Smooth muscle cell (in vitro differentiated cells): ENCODE measurements at regions not wholly inside any gene's neighbourhood (a gene's known extent, or its start where the extent isn't known, plus 50 kb on each side); places are given as distances from the start of the nearest gene placed in this dataset.

ENCODE experiments used
- DNase-seq: peaks from one replicate; lab custom pipeline; 2025; ENCODE audit not compliant: unreplicated experiment; lab: John Stamatoyannopoulos, UW
- H2AFZ ChIP-seq: fragments of 200-600 bp; sonication (generic); 2 replicates; pipeline ENCODE4 v1.6.0; 2016; ENCODE audit warnings: antibody characterized with exemption, low read depth, mild to moderate bottlenecking
- H3F3A ChIP-seq: fragments of 200-600 bp; sonication (generic); 2 replicates; pipeline ENCODE4 v1.6.0; 2017; ENCODE audit warnings: antibody characterized with exemption, low read depth
- H3K27ac ChIP-seq: fragments of 200-600 bp; sonication (generic); 2 replicates; pipeline ENCODE4 v1.5.1; 2016; ENCODE audit warnings: low read depth, mild to moderate bottlenecking
- H3K27me3 ChIP-seq: fragments of 200-600 bp; sonication (generic); 2 replicates; pipeline ENCODE4 v1.6.1; 2016; ENCODE audit warnings: low read depth, mild to moderate bottlenecking
- H3K36me3 ChIP-seq: fragments of 200-600 bp; sonication (generic); 2 replicates; pipeline ENCODE4 v1.5.1; 2016; ENCODE audit warnings: low read depth
- H3K4me1 ChIP-seq: fragments of 200-600 bp; sonication (generic); 2 replicates; pipeline ENCODE4 v1.5.1; 2016; ENCODE audit warnings: low read depth
- H3K4me2 ChIP-seq: fragments of 200-600 bp; sonication (generic); 2 replicates; pipeline ENCODE4 v1.6.0; 2016; ENCODE audit warnings: mild to moderate bottlenecking
- H3K4me3 ChIP-seq: fragments of 200-600 bp; sonication (generic); 2 replicates; pipeline ENCODE4 v1.5.1; 2016; ENCODE audit warnings: mild to moderate bottlenecking
- H3K79me2 ChIP-seq: fragments of 200-600 bp; sonication (generic); 2 replicates; pipeline ENCODE4 v1.6.0; 2016; ENCODE audit warnings: low read depth, mild to moderate bottlenecking
- H3K9ac ChIP-seq: fragments of 200-600 bp; sonication (generic); 2 replicates; pipeline ENCODE4 v1.6.0; 2016; ENCODE audit warnings: low read depth
- H3K9me3 ChIP-seq: fragments of 200-600 bp; sonication (generic); replicated peaks from 2 replicates; pipeline ENCODE4 v1.5.1; 2016; ENCODE audit warnings: low read depth
- H4K20me1 ChIP-seq: fragments of 200-600 bp; sonication (generic); 2 replicates; pipeline ENCODE4 v1.6.0; 2016; ENCODE audit warnings: low read depth
- WGBS: methylation state at CpG from one replicate; pipeline ENCODE4 v1.1.7; 2016; ENCODE audit warnings: low lambda C conversion rate; 5-methylcytosine and 5-hydroxymethylcytosine counted together
- TF ChIP-seq, protein P1 (sequence below): fragments of 200-600 bp; sonication (generic); IDR thresholded peaks from 2 replicates; pipeline ENCODE4 v1.5.1; 2017; ENCODE audit warnings: borderline replicate concordance, mild to moderate bottlenecking, antibody characterized with exemption; ENCODE audit not compliant: insufficient read depth, poor library complexity, severe bottlenecking

GRCh38 chr2:220315098-220315823 is 687.8 kb downstream of the SLC4A3 start:
- Histone ChIP-seq H3K79me2 (no peaks in the 10 kb centered on the region), H4K20me1 (no peaks in the 10 kb centered on the region), H3K4me2 (no peak overlapping the region), H3K9me3 (no peaks in the 10 kb centered on the region), H2AFZ (no peak overlapping the region), H3K27me3 (no peaks in the 10 kb centered on the region), H3K27ac (no peak overlapping the region), H3F3A (no peaks in the 10 kb centered on the region), H3K4me1 (no peaks in the 10 kb centered on the region), H3K4me3 (no peak overlapping the region), H3K9ac (no peak overlapping the region), H3K36me3 (no peaks in the 10 kb centered on the region)
- DNase-seq, result no peak
- WGBS, result 89% methylated on average over 4 of the region's 4 CpGs
- TF ChIP-seq, protein P1, sequence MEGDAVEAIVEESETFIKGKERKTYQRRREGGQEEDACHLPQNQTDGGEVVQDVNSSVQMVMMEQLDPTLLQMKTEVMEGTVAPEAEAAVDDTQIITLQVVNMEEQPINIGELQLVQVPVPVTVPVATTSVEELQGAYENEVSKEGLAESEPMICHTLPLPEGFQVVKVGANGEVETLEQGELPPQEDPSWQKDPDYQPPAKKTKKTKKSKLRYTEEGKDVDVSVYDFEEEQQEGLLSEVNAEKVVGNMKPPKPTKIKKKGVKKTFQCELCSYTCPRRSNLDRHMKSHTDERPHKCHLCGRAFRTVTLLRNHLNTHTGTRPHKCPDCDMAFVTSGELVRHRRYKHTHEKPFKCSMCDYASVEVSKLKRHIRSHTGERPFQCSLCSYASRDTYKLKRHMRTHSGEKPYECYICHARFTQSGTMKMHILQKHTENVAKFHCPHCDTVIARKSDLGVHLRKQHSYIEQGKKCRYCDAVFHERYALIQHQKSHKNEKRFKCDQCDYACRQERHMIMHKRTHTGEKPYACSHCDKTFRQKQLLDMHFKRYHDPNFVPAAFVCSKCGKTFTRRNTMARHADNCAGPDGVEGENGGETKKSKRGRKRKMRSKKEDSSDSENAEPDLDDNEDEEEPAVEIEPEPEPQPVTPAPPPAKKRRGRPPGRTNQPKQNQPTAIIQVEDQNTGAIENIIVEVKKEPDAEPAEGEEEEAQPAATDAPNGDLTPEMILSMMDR, result no peak

DNA sequence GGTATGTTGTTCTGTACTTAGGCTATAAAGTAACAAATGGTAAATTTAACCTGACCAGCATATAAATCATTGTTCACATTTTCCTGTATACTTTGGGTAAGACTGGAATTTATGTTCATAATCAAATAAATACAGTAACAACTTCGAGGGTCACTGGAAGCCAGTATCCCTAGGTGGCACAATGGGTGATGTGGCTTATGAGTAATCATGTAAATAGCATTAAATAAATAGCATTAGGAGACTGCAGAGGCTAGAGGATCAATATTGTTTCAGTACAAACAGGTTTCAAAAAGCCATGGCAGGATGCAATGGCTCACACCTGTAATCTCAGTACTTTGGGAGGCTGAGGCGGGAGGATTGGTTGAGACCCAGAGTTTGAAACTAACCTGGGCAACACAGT is 690.6 kb downstream of the SLC4A3 start:
- Histone ChIP-seq H3K9ac (no peak overlapping the region), H3K4me1 (no peaks in the 10 kb centered on the region), H3K4me3 (no peak overlapping the region), H3K36me3 (no peaks in the 10 kb centered on the region), H4K20me1 (no peaks in the 10 kb centered on the region), H3K79me2 (no peaks in the 10 kb centered on the region), H3K27me3 (no peaks in the 10 kb centered on the region), H3K27ac (no peak overlapping the region), H3K9me3 (no peaks in the 10 kb centered on the region), H2AFZ (no peak overlapping the region), H3K4me2 (no peak overlapping the region), H3F3A (no peaks in the 10 kb centered on the region)
- TF ChIP-seq, protein P1, result no peak
- WGBS, result 90% methylated on average over 2 of the region's 2 CpGs
- DNase-seq, result no peak

GRCh38 chr2:220318508-220318907 is 691.1 kb downstream of the SLC4A3 start:
- no peak overlapping the region for H3K4me3 ChIP-seq
- no peaks in the 10 kb centered on the region for H4K20me1 ChIP-seq
- 94% methylated on average over 1 of the region's 1 CpG for WGBS
- H3K27ac ChIP-seq, result no peak overlapping the region
- H3K36me3 ChIP-seq, result no peaks in the 10 kb centered on the region
- H3K9ac ChIP-seq, result no peak overlapping the region
- no peaks in the 10 kb centered on the region for H3K9me3 ChIP-seq
- H3K27me3 ChIP-seq, result no peaks in the 10 kb centered on the region
- H3K4me1 ChIP-seq, result no peaks in the 10 kb centered on the region
- TF ChIP-seq, protein P1, result no peak
- no peak for DNase-seq
- no peaks in the 10 kb centered on the region for H3K79me2 ChIP-seq
- no peak overlapping the region for H2AFZ ChIP-seq
- no peaks in the 10 kb centered on the region for H3F3A ChIP-seq
- H3K4me2 ChIP-seq, result no peak overlapping the region

- Histone ChIP-seq H3K79me2 (no peaks in the 10 kb centered on the region), H4K20me1 (no peaks in the 10 kb centered on the region), H3K4me3 (no peak overlapping the region), H3K9me3 (no peaks in the 10 kb centered on the region), H3K4me1 (no peaks in the 10 kb centered on the region), H3K36me3 (no peaks in the 10 kb centered on the region), H3K4me2 (no peak overlapping the region), H2AFZ (no peak overlapping the region), H3F3A (no peaks in the 10 kb centered on the region), H3K27me3 (no peaks in the 10 kb centered on the region), H3K27ac (no peak overlapping the region), H3K9ac (no peak overlapping the region)
- WGBS, result 79% methylated on average over 2 of the region's 2 CpGs
- DNase-seq, result no peak
- TF ChIP-seq, protein P1, result no peak
These were observed 692.9 kb downstream of the SLC4A3 start for GRCh38 chr2:220320326-220320725.
